Astrocyte (in vitro differentiated cells and primary cell): ENCODE measurements at regions not wholly inside any gene's neighbourhood (a gene's known extent, or its start where the extent isn't known, plus 50 kb on each side); places are given as distances from the start of the nearest gene placed in this dataset.

Experiments
- DNase-seq: peaks from one replicate; pipeline ENCODE4 v3.0.0-alpha.2; 2010; ENCODE audit warnings: low read depth
- FAIRE-seq: peaks from 2 replicates; lab custom pipeline; 2011; peaks lifted over from hg19 to GRCh38; lab: Jason Lieb, UNC
- H2AFZ ChIP-seq: 2 replicates; pipeline ENCODE4 v1.6.0; 2012; ENCODE audit warnings: low read depth, low read length, inconsistent platforms
- H3K27ac ChIP-seq: 2 replicates; pipeline ENCODE4 v1.5.1; 2011; ENCODE audit warnings: low read depth, low read length, inconsistent platforms
- H3K27me3 ChIP-seq: 2 replicates; pipeline ENCODE4 v1.6.0; 2011; ENCODE audit warnings: low read length, inconsistent platforms; ENCODE audit not compliant: insufficient read depth
- H3K36me3 ChIP-seq: 2 replicates; pipeline ENCODE4 v1.5.1; 2011; ENCODE audit warnings: low read length, inconsistent platforms; ENCODE audit not compliant: insufficient read depth
- H3K4me1 ChIP-seq: 2 replicates; pipeline ENCODE4 v1.5.1; 2011; ENCODE audit warnings: low read length, inconsistent platforms; ENCODE audit not compliant: insufficient read depth
- H3K4me2 ChIP-seq: 2 replicates; pipeline ENCODE4 v1.6.0; 2012; ENCODE audit warnings: low read length, inconsistent platforms
- H3K4me3 ChIP-seq: 2 replicates; pipeline ENCODE4 v1.5.1; 2011; ENCODE audit warnings: low read depth, mild to moderate bottlenecking, low read length, inconsistent platforms; ENCODE audit not compliant: insufficient read depth
- H3K79me2 ChIP-seq: 2 replicates; pipeline ENCODE4 v1.6.0; 2012; ENCODE audit warnings: mild to moderate bottlenecking, low read length, inconsistent platforms; ENCODE audit not compliant: insufficient read depth
- H3K9ac ChIP-seq: 2 replicates; pipeline ENCODE4 v1.6.0; 2012; ENCODE audit warnings: mild to moderate bottlenecking, low read length, inconsistent platforms
- H3K9me3 ChIP-seq: 2 replicates; pipeline ENCODE4 v1.5.1; 2012; ENCODE audit warnings: low read depth, mild to moderate bottlenecking, low read length, inconsistent platforms; ENCODE audit not compliant: insufficient read depth
- H4K20me1 ChIP-seq: 2 replicates; pipeline ENCODE4 v1.6.0; 2012; ENCODE audit warnings: low read length, inconsistent platforms; ENCODE audit not compliant: insufficient read depth
- H3K27ac Mint-ChIP-seq: one replicate; pipeline ENCODE4 v1.8.0; 2021; ENCODE audit warnings: mild to moderate bottlenecking, mixed read lengths; ENCODE audit not compliant: unreplicated experiment
- H3K27me3 Mint-ChIP-seq: one replicate; pipeline ENCODE4 v1.8.0; 2021; ENCODE audit warnings: low read depth, mixed read lengths; ENCODE audit not compliant: unreplicated experiment
- H3K36me3 Mint-ChIP-seq: one replicate; pipeline ENCODE4 v1.8.0; 2021; ENCODE audit warnings: low read depth, mixed read lengths; ENCODE audit not compliant: unreplicated experiment
- H3K4me1 Mint-ChIP-seq: one replicate; pipeline ENCODE4 v1.8.0; 2021; ENCODE audit warnings: low read depth, mixed read lengths; ENCODE audit not compliant: unreplicated experiment
- H3K4me3 Mint-ChIP-seq: one replicate; pipeline ENCODE4 v1.8.0; 2021; ENCODE audit warnings: mild to moderate bottlenecking, moderate library complexity, mixed read lengths; ENCODE audit not compliant: unreplicated experiment
- H3K9me3 Mint-ChIP-seq: one replicate; pipeline ENCODE4 v1.8.0; 2021; ENCODE audit warnings: mild to moderate bottlenecking, mixed read lengths; ENCODE audit not compliant: unreplicated experiment
- CTCF ChIP-seq: IDR thresholded peaks from 2 replicates; pipeline ENCODE4 v1.5.1; 2011; ENCODE audit warnings: low read depth, mild to moderate bottlenecking, inconsistent platforms, low read length, moderate library complexity; ENCODE audit not compliant: insufficient read depth
- EZH2 ChIP-seq: IDR thresholded peaks from 2 replicates; pipeline ENCODE4 v1.6.1; 2012; ENCODE audit warnings: mild to moderate bottlenecking, low read length, inconsistent platforms; ENCODE audit not compliant: insufficient read depth

GRCh38 chr17:70624211-70624610 is 454.9 kb downstream of the KCNJ2 start:
- Mint-ChIP-seq H3K4me3 (no peak overlapping the region), H3K27me3 (no peaks in the 10 kb centered on the region), H3K36me3 (no peaks in the 10 kb centered on the region), H3K27ac (no peak overlapping the region), H3K9me3 (no peaks in the 10 kb centered on the region), H3K4me1 (peaks cover 4% of the 10 kb centered on the region)
- Histone ChIP-seq H4K20me1 (no peaks in the 10 kb centered on the region), H3K27me3 (no peaks in the 10 kb centered on the region), H2AFZ (no peak overlapping the region), H3K4me2 (no peak overlapping the region), H3K27ac (no peak overlapping the region), H3K9me3 (no peaks in the 10 kb centered on the region), H3K9ac (no peak overlapping the region), H3K4me1 (no peaks in the 10 kb centered on the region), H3K79me2 (no peaks in the 10 kb centered on the region), H3K4me3 (no peak overlapping the region), H3K36me3 (no peaks in the 10 kb centered on the region)
- FAIRE-seq (no peak), DNase-seq (no peak)
- TF ChIP-seq CTCF: no peak
- TF ChIP-seq EZH2: no peak

GRCh38 chr17:70629902-70630301 is 460.6 kb downstream of the KCNJ2 start:
- no peak for TF ChIP-seq CTCF
- no peak for TF ChIP-seq EZH2
- no peaks in the 10 kb centered on the region for H3K36me3 Mint-ChIP-seq
- Histone ChIP-seq H3K4me1 (no peaks in the 10 kb centered on the region), H3K27me3 (no peaks in the 10 kb centered on the region), H3K79me2 (no peaks in the 10 kb centered on the region), H3K36me3 (no peaks in the 10 kb centered on the region), H4K20me1 (no peaks in the 10 kb centered on the region), H3K27ac (no peak overlapping the region), H2AFZ (no peak overlapping the region), H3K4me3 (no peak overlapping the region), H3K4me2 (no peak overlapping the region), H3K9me3 (no peaks in the 10 kb centered on the region), H3K9ac (no peak overlapping the region)
- no peaks in the 10 kb centered on the region for H3K9me3 Mint-ChIP-seq
- no peak overlapping the region for H3K27ac Mint-ChIP-seq
- DNase-seq (no peak), FAIRE-seq (no peak)
- no peak overlapping the region for H3K4me3 Mint-ChIP-seq
- H3K27me3 Mint-ChIP-seq: no peaks in the 10 kb centered on the region
- peaks cover 1% of the 10 kb centered on the region for H3K4me1 Mint-ChIP-seq

DNA sequence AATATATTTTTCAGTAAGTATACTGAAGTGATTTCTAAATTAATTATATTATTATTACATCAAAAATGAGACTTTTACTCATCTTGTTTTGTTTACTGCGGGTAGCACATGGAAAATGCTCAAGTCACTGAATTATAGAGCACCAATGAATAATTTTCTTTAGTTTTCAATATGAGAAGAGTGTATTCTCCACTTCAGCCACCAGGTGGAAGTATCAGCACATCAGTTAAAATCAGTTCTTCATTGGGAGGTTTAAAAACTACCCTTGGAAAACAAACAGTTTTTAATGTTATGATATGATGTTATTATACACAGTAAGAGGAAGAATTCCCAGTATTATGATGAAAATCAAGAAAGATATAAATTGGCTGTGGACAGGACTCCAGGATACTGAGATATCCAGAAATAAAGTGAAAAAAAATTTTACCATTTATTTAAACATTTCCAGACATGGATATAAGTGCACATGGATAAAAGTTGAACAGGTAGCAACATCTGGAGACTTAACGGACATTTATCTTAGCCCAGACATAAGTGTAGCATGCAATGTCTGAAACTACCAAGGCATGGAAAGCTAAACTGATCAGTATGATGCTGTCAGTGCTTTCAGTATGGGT is 467.3 kb downstream of the KCNJ2 start:
- Mint-ChIP-seq H3K27ac (no peak overlapping the region), H3K9me3 (no peaks in the 10 kb centered on the region), H3K4me1 (no peaks in the 10 kb centered on the region), H3K4me3 (no peak overlapping the region), H3K36me3 (no peaks in the 10 kb centered on the region), H3K27me3 (no peaks in the 10 kb centered on the region)
- no peaks in the 10 kb centered on the region for H3K36me3 ChIP-seq
- H3K27ac ChIP-seq: no peak overlapping the region
- H3K79me2 ChIP-seq: no peaks in the 10 kb centered on the region
- no peak for TF ChIP-seq EZH2
- TF ChIP-seq CTCF: peak; percentile 77
- H3K27me3 ChIP-seq: no peaks in the 10 kb centered on the region
- no peak overlapping the region for H3K4me3 ChIP-seq
- H4K20me1 ChIP-seq: no peaks in the 10 kb centered on the region
- no peak for FAIRE-seq
- no peaks in the 10 kb centered on the region for H3K9me3 ChIP-seq
- peak; percentile 26 for DNase-seq
- no peak overlapping the region for H3K9ac ChIP-seq
- H3K4me2 ChIP-seq: no peak overlapping the region
- H3K4me1 ChIP-seq: no peaks in the 10 kb centered on the region
- no peak overlapping the region for H2AFZ ChIP-seq
